HG03439 (cell line): ENCODE measurements at regions not wholly inside any gene's neighbourhood (a gene's known extent, or its start where the extent isn't known, plus 50 kb on each side); places are given as distances from the start of the nearest gene placed in this dataset.
"Not testable (repeated sequence)": the region's sequence is repeated elsewhere in the genome, so short reads cannot be mapped to it uniquely, and the experiment has no call there.

Source experiments
- ATAC-seq: cut with Tn5 transposase; IDR thresholded peaks from one replicate; pipeline ENCODE4 v1.9.1; 2021; ENCODE audit warnings: mild to moderate bottlenecking, moderate library complexity; ENCODE audit not compliant: unreplicated experiment

DNA sequence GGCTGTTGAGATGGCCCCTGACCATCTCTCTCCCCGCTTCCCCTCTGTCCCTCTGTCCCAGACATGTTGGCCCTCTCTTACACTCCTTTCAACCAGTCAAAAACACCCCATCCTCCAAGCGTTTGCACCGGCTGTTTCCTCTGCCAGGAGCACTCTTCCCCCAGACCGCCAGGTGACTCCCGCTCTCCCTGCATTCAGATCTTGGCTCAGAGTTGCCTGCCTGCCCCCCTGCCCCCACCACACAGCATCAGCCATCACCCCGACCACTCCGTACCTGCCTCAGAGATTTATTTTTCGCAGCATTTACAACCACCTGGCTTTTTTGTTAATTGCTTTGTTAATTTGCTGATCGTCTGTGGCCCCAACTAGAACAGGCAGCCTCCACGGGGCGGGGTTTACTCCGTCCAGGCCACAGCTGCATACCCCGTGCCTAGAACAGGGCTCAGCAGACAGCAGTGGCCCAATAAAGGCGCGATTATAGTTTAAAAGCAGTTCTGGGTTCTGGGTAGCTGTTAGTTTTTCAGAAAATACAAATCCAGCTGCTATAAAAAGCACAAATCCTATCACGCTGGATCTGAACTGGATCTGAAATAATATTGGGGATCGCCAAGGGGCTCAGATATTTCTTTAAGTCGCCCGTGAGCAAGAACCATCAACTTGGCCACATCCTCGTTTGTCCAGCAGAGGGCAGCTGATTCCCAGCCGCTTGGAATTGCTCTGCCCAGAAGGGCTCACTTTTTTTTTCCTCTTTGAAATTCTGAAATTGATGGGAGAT lies 173.6 kb downstream of the IRF8 start:
- no peak for ATAC-seq

DNA sequence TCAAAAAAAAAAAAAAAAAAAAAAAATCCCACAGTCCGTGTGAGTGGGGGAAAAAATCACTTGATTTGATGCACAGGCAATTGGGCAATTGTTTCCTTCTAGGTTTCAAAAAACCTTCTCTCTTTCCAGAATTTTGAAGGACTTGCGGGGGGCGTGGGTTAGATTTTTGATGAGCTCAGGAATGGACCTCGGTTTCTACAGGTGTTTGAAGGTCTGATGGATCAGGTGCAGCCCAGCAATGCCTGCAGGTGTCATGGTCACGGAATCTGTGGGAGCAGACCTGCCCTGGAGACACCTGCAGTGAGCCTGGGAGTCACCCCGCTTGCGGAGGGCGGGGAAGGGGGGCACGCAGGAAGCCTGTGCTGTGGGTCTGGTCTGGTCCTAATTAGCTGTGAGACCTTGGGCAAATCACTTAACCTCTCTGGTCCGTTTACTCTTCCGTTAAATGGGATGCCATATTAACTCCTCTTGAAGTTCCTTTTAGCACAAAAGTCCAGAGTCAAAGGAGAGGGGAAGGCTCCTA lies 174.2 kb downstream of the IRF8 start:
- no peak for ATAC-seq

DNA sequence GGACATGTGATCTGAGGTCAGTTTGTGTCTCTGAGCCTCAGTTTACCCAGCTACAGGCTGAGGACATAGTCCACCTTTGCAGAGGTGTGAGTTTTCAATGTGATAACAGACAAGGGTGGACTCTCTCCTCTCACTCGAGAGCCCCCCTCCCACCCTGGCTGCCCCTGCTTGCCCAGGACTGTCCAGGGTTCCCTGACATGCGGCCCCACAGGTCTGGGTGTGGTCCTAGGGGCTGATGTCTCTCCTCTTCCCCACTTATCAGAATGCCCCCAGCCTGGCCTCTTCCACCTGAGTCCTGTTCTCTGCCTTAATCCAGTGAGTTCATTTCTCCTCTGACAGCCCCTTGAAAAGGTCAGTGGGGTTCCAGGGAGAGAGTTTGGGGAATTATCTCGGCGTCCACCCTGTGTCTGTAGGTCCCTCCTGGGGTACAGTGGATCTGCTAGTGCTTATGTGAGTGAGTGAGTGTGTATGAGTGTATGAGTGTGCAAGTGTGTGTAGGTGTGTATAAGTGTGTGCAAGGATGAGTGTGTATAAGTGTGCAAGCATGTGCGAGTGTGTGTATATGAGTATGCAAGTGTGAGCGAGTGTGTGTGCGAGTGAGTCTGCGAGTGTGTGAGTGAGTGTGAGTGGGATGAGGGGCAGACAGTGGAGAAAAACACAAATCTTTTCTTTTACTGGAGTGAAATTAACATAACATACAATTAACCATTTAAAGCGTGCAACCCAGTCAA lies 175.0 kb downstream of the IRF8 start:
- no peak for ATAC-seq

DNA sequence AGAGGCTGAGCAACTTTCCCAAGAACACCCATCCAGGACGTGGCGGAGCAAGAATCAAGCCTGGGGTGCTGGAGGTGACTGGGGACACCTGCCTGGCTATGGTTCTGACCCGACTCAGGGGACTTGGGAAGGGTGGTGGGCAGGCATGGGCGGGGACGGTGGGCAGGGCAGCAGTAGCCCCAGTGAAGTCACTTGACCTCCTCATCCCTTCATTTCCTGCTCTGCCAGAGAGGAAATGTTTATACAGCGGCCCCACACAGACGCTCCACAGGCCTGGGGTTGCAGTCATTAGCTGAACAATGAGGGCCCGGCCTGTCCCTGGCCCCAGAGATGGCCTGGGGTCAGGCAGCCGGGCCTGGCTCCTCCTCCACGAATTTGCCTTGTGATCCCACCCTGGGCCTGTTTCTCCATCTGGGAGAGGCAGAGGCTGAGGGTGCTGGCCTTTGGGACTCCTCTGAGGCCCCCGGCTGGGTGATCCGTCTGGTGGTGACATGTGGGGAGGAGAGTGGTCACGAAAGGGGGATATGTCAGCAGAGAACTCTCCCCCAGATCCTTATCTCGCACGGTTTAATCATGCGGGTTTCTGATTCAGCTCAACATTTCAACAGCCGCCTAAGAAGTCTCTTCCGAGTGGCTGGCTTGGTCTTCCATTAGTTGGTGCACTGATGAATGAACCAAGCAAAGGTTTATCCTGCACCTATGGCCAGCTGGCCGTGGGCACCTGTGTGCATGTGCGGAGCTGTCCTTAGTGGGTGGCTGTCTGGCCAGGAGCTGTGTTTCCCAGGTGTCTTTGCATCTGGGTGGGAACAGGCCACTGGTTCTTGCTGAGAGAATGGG lies 175.9 kb downstream of the IRF8 start:
- no peak for ATAC-seq

DNA sequence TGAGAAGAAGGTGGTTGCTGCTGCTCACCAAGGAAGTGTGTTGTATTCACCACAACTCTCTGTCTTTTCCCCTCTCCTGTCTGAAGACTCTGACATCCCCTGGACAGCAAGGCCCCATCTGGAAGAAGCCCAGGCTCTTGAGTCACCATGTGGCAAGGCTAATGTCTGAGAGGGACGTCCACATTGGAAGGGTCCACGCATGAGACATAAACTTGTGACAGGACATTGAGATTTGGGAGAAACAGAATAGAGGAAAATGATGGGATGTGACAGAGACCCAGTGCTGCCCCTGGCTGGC lies 176.5 kb downstream of the IRF8 start:
- no peak for ATAC-seq

DNA sequence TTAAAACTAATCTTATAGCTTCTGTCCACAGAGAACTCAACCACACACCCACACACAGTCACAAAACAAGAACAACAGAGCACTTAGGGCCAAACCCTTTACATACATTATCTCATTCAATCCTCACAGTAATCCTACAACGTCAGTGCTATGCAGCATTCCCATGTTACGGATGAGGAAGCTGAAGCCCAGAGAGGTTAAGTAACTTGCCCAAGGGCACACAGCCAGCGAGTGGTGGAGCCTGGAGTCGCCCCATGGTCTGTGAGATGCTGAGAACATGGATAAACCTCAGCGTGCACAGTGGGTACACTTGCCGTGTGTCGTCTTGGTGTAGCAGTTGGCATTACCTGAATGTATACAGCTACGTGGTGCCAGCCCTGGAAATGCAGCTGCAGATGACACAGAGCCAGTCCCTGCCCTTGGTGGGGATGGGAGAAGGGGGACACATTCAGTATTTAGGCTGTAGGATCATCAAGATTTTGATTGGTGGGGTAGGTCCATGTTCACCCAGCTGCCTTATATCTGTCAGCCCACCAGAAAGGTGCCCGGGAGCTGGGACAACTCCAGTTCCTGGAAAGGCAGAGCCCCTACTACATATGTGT lies 177.0 kb downstream of the IRF8 start:
- no peak for ATAC-seq

DNA sequence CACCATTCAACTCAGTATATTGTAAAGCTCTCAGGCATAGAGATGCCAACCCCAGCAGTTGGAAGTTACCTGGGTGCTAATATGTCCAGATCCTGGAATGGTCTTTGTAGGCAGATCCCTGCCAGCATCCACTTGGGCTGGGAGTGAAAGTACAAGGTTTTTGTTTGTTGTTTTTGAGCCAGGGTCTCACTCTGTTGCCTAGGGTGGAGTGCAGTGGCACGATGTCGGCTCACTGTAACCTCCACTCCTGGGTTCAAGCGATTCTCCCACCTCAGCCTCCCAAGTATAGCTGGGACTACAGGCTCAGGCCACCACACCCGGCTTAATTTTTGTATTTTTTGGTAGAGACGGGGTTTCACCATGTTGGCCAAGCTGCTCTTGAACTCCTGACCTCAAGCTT lies 177.6 kb downstream of the IRF8 start:
- no peak for ATAC-seq

DNA sequence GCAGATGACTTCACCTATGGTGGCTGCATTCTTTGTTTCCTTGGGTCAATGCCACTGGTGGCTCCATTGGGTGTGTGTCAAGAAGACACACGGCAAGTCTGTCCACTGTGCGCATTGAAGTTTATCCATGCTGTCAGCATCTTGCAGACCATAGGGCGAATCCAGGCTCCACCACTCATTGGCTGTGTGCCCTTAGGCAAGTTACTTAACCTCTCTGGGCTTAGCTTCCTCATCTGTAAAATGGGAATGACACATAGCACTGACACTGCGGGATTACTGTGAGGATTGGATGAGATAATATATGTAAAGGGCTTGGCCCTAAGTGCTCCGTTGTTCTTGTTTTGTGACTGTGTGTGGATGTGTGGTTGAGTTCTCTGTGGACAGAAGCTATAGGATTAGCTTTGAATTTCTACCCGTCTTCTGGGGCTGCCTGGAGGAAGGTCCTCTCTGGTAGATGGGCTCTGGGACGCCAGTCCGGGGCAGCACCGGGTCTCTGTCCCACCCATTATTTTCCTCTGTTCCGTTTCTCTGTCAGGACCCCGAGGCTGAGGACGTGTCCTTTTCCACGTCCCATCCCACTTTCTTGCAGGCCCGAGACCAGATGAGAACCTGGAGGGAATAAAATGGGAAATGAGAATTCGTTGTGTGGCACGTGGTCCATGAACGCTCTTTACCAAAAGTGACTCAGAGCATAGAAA lies 178.4 kb downstream of the IRF8 start:
- ATAC-seq = no peak

DNA sequence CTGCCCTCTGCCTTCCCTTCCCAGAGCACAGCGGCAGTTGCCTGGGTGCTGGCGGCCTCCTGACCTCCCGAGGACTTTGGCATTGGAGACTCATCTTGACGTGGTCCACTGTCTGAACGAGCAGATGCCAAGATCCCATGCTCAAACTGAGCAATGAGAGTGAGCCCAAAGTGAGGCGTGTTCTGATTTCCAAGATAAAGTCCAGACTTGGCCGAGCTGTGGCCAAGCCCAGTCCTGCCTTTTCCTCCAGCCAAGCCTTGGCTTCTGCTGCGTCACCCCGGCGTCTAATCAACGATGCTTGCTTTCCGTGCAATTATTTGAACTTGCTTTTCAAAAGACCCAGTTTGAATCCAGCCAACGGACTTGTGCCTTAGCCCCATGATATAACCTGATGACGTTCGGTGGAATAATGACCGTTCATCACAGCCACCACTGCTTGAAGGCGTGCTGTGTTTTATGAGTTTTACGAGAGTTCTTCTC lies 179.2 kb downstream of the IRF8 start:
- ATAC-seq = no peak

DNA sequence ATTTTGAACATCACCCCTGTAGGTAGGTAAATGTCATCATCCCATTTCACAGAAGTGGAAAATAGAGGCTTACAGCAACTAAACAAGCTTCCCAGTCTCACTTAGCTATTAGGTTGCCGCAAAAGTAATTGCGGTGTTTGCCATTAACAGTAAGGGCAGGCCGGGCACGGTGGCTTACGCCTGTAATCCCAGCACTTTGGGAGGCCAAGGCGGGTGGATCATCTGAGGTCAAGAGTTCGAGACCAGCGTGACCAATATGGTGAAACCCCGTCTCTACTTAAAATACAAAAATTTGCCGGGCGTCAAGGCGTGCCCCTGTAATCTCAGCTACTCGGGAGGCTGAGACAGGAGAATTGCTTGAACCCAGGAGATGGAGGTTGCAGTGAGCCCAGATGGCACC lies 179.7 kb downstream of the IRF8 start:
- not testable (repeated sequence) for ATAC-seq

DNA sequence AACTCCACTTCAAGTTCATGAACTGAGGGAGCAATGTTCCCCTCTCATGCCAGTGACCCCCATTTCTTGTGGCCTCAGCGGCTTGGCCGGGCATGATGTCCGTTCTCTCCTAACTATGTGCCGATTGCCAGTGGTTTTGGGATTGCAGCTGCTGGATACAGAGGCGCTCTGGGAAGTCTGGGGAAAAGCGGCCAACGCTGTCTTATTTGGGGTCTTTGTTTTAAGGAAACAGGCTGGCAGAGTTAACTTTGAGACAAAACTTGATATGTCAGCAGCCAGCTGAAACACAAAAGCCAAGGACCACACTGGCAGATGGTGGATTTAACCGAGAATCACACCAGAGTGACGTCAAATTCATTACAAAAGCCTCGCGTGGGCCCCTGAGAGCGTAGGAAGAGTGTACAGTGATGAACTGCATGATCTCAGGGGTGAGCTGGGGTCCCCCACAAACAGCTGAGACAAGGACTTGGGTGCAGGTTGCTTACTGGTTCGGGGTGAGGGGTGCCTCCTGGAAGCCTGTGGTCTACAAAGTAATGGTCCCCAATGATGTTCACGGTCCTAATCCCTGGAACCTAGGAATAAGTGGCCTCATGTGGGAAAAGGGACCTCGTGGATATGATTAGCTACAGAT lies 180.4 kb downstream of the IRF8 start:
- ATAC-seq = no peak

DNA sequence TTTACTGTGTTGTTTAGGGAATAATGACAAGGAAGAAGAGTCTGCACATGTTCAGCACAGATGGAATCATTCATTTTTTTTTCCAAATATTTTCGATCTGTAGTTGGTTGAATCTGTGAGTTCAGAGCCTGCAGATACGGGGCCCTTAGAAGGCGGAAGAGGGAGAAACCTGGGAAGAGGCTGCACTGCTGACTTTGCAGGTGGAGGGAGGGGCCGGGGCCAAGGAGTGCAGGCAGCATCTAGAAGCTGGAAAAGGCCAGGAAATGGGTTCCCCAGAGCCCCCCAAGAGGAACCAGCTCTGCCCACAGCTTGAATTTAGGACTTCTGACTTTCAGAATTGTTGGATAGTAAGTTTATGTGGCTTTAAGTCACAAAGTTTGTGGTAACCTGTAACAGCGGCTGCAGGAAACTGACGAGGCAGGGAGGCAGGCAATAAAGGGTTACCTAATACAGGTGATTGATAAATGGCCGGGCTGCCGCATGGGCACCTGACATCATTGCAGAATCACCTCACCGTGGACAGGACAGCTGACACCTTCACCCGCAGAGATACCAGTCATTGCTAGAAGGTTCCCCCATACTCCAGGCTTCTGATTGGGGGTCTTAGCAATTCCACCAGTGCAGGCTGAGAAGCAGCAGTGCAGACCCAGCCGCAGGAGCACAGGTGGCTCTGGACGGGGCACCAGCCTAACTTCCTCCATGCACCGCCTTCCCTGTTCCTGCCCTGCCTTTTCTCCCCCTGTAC lies 181.3 kb downstream of the IRF8 start:
- no peak for ATAC-seq

DNA sequence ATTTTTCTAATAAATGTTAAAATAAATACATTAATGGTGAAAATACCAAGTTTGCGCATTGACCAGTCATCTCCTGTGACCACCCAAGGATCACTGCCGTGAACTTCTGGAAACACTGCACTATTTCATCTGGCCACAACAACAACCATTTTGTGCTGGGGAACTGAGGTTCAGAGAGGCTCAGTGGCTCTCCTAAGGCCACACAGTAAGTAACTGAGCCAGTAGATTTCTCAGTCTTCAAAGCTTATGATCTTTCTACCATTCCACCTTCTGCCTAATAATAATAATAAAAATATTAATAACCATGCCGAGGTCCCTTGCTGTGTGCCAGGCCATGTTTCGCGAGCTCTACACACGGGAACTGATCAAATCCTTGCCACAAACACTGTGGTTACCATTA lies 182.0 kb downstream of the IRF8 start:
- ATAC-seq = no peak

DNA sequence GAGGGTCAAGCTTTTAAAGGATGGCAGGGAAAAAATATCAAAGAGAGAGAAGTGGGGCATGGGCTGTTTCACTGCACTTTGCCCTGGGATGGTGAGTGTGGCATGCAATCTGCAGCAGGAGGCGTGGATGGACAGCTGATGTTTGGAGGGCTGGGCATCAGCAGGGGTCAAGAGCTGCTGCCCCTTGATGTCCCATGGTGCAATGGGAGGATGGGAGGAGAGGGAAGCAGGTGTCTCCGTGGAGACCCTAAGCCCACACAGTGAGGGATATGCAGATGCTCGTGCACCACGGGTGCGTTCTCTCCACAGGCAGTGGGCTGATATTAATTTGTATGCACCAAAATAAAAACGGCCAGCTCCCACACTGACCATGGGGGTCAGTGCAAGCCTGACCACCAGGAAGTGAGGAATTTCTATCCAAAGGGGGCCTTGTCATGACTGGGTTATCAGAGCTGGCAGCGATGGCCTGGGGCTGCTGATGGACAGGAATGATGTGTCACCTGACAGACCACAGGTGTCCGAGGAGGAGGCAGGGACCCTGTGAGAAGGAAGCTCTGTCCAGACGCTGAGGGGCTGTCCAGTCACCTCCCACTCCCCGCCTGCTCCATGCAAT lies 183.6 kb downstream of the IRF8 start:
- no peak for ATAC-seq

DNA sequence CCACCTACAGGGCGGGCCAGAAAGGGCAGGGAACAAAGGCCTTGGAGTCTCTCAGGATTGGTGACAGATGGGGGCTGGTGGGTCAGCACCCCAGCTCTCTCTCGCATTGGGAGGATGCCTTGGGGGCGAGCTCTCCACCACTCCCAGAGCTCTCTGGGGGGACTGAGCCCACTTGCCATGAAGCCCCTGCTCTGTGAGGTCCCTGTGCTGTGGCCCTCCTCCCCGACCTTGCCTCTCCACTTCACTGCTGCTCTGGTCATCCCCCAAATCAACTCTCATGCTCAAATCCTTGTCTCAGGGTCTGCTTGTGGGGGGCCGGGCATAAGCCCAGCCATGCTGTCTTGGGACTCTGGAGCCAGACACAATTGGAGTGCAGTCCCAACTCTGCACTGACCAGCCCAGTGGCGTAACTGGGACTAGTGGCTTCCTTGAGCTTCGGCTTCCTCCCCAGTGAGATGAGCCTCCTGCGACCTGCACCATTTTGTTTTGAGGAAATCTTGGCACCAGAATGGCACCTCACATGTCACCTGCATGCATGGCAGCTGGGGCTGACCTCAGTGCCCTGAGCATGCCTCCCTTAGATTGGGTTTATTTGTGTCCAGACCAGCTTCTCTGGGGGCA lies 184.5 kb downstream of the IRF8 start:
- ATAC-seq = no peak

DNA sequence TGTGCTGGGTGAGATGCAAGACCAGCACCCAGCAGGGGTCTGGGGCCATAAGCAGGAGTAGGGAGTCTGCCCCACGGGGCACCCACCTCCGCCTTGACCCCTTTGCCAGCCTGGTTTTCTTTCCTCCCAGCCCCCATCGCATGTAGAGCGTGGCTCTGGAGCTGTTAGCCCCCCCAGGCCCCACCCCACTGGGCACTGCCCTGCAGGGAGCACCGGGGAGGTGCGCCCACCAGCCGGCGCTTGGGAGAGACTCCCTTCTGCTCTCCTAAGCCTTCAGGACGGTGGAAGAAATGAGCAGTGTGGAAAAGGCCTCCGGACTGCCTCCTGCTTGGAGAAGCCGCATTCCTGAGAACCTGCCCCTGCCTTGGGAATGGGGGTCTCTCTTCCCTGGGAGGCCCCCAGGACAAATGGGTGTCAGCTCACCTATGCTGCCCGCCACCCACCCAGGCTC lies 186.2 kb downstream of the IRF8 start:
- ATAC-seq = no peak

DNA sequence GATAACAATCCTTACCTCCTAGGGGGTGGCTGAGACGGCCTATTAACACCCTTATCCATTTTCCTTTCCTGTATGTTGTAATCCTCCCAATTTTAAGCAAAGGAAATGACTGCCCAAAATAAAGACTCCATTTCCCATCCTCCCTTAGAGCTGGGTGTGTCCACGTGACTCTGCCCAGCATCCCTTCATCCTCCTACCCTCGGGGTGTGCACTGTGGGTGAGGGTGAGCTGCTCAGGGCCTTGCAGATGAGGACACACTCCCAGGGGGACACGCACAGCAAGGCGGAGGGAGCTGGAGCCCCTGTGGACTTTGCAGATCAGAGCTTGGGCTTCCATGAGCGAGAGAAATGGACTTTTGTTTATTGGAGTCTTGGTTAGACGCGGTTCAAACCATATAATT lies 186.8 kb downstream of the IRF8 start:
- ATAC-seq = no peak

DNA sequence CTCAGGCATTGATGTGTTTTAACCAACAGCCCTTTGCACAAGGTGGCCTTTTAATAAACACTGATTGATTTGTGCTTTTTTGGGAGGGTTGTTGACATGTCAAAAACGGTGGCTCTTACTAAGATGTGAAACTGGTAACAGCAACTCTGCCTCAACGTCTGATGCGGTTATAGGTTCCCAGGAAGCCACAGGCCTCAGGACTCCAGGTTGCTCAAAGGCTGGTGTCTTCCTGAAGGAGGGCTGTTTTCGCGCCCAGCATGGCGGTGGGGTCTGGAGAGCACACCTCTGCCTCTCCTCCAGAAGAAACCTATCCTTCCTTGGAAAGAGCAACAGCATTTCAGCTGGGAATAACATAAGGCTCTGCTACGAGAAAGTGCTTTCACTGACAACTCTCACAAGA lies 187.5 kb downstream of the IRF8 start:
- ATAC-seq = no peak
